Ishikawa (cell line): ENCODE measurements at regions not wholly inside any gene's neighbourhood (a gene's known extent, or its start where the extent isn't known, plus 50 kb on each side); places are given as distances from the start of the nearest gene placed in this dataset.

ENCODE experiments used
- CEBPB ChIP-seq: IDR thresholded peaks from 2 replicates; pipeline ENCODE4 v1.6.1; 2012
- CREB1 ChIP-seq: IDR thresholded peaks from 2 replicates; pipeline ENCODE4 v1.6.1; 2012; ENCODE audit warnings: low read depth
- EGR1 ChIP-seq: IDR thresholded peaks from 2 replicates; pipeline ENCODE4 v1.6.1; 2012
- EP300 ChIP-seq: IDR thresholded peaks from 2 replicates; pipeline ENCODE4 v1.6.1; 2012; ENCODE audit warnings: borderline replicate concordance
- FOXM1 ChIP-seq: IDR thresholded peaks from 2 replicates; pipeline ENCODE4 v1.6.1; 2012; ENCODE audit warnings: low read depth, borderline replicate concordance
- MAX ChIP-seq: IDR thresholded peaks from 2 replicates; pipeline ENCODE4 v1.6.1; 2012
- NFIC ChIP-seq: IDR thresholded peaks from 2 replicates; pipeline ENCODE4 v1.6.1; 2012
- RAD21 ChIP-seq: IDR thresholded peaks from 2 replicates; pipeline ENCODE4 v1.6.1; 2012; ENCODE audit warnings: low read depth
- REST ChIP-seq: IDR thresholded peaks from 2 replicates; pipeline ENCODE4 v1.6.1; 2012; ENCODE audit warnings: low read depth, mild to moderate bottlenecking
- TAF1 ChIP-seq: IDR thresholded peaks from 2 replicates; pipeline ENCODE4 v1.6.1; 2012; ENCODE audit warnings: low read depth, mild to moderate bottlenecking
- TCF12 ChIP-seq: IDR thresholded peaks from 2 replicates; pipeline ENCODE4 v1.6.1; 2012; ENCODE audit warnings: low read depth
- TEAD4 ChIP-seq: IDR thresholded peaks from 2 replicates; pipeline ENCODE4 v1.6.1; 2012
- USF1 ChIP-seq: IDR thresholded peaks from 2 replicates; pipeline ENCODE4 v1.6.1; 2012
- YY1 ChIP-seq: IDR thresholded peaks from 2 replicates; pipeline ENCODE4 v1.6.1; 2012; ENCODE audit warnings: low read depth
- ZBTB7A ChIP-seq: IDR thresholded peaks from 2 replicates; pipeline ENCODE4 v1.6.1; 2012; ENCODE audit warnings: low read depth

- TF ChIP-seq CREB1 (no peak), REST (no peak), ZBTB7A (no peak), FOXM1 (no peak), RAD21 (no peak), EGR1 (no peak), YY1 (no peak), CEBPB (no peak), NFIC (no peak), TAF1 (no peak), EP300 (no peak), TEAD4 (no peak), TCF12 (no peak), MAX (no peak), USF1 (no peak)
Observed at GRCh38 chr6:119934816-119935215, 585.3 kb upstream of the MAN1A1 start.

GRCh38 chr6:119929121-119929520 is 579.6 kb upstream of the MAN1A1 start:
- no peak for TF ChIP-seq YY1
- TF ChIP-seq NFIC = no peak
- no peak for TF ChIP-seq REST
- no peak for TF ChIP-seq FOXM1
- TF ChIP-seq CREB1 = no peak
- no peak for TF ChIP-seq MAX
- no peak for TF ChIP-seq RAD21
- no peak for TF ChIP-seq TEAD4
- TF ChIP-seq EGR1 = no peak

- TF ChIP-seq CREB1 (no peak), TEAD4 (no peak), CEBPB (no peak), NFIC (no peak), YY1 (no peak), ZBTB7A (no peak), FOXM1 (no peak), EGR1 (no peak)
Observed at GRCh38 chr6:119922814-119923213, 573.3 kb upstream of the MAN1A1 start.

- no peak for TF ChIP-seq ZBTB7A
- TF ChIP-seq NFIC = no peak
- no peak for TF ChIP-seq YY1
- no peak for TF ChIP-seq USF1
- no peak for TF ChIP-seq MAX
- TF ChIP-seq EGR1 = no peak
- no peak for TF ChIP-seq FOXM1
- TF ChIP-seq REST = no peak
- TF ChIP-seq TCF12 = no peak
- no peak for TF ChIP-seq EP300
- TF ChIP-seq TEAD4 = no peak
- no peak for TF ChIP-seq TAF1
- TF ChIP-seq CEBPB = no peak
Observed at GRCh38 chr6:119921491-119922010, 572.0 kb upstream of the MAN1A1 start.
